A204.1 (cell line): ENCODE measurements at regions not wholly inside any gene's neighbourhood (a gene's known extent, or its start where the extent isn't known, plus 50 kb on each side); places are given as distances from the start of the nearest gene placed in this dataset.
"Not testable (repeated sequence)": the region's sequence is repeated elsewhere in the genome, so short reads cannot be mapped to it uniquely, and the experiment has no call there.

Source experiments
- FAIRE-seq: peaks from 2 replicates; lab custom pipeline; 2012; peaks lifted over from hg19 to GRCh38; lab: Jason Lieb, UNC

GRCh38 chr2:186384226-186384625 is 101.8 kb upstream of the ZC3H15 start:
- peak; percentile 9 for FAIRE-seq

DNA sequence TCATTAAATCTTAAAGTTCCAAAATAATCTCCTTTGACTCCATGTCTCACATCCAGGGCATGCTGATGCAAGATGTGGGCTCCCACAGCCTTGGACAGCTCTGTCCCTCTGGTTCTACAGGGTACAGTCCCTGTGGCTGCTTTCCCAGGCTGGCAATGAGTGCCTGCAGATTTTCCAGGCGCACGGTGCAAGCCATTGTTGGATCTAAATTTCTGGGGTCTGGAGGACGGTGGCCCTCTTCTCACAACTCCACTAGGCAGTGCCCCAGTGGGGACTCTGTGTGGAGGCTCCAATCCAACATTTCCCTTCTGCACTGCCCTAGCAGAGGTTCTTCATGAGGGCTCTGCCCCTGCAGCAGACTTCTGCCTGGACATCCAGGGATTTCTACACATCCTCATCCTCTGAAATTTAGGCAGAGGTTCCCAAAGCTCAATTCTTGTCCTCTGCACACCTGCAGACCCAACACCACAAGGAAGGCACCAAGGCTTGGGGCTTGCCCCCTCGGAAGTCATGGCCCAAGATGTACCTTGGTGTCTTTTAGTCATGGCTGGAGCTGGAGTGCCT is 100.3 kb upstream of the ZC3H15 start:
- not testable (repeated sequence) for FAIRE-seq

GRCh38 chr2:186399082-186399644 is 86.9 kb upstream of the ZC3H15 start:
- FAIRE-seq = no peak

GRCh38 chr2:186405842-186406241 is 80.2 kb upstream of the ZC3H15 start:
- no peak for FAIRE-seq

DNA sequence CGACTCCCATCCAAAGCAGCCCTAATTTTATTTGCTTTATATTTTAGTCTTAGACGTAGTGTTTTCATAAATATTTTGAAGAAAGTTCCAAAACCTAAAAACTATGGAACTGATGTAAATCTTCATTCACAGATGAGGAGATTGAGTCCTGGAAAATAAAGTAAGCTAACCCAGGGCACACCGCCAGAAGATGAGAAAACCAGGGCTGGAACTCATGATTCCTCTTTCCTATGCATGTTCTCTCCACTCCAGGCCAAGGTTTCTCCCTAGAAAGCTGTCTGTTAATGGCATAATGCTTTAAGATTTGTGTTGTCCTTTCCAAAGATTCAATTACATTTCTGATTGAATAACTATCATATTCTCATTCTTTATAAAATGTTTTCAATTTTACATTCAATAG is 78.4 kb upstream of the ZC3H15 start:
- FAIRE-seq = no peak

- FAIRE-seq = no peak
Measured at GRCh38 chr2:186410802-186411201, 75.3 kb upstream of the ZC3H15 start.

DNA sequence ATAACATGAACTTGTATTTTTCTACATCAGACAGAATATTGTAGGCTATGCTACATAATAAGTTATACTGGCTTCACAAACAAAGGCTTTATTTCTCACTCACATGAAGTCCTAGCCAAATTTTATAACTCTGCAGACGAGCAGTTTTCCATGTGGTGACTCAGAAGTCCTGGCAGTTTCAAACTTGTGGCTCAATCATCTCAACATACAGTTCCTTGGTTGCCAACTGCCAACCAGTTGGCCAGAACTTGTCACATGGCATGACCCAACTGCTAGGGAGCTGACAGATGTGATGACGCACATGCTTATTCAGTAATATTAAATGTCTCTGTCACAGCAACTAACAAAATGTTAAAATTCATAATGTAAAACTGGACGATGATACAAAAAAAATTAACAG is 63.8 kb upstream of the ZC3H15 start:
- no peak for FAIRE-seq

DNA sequence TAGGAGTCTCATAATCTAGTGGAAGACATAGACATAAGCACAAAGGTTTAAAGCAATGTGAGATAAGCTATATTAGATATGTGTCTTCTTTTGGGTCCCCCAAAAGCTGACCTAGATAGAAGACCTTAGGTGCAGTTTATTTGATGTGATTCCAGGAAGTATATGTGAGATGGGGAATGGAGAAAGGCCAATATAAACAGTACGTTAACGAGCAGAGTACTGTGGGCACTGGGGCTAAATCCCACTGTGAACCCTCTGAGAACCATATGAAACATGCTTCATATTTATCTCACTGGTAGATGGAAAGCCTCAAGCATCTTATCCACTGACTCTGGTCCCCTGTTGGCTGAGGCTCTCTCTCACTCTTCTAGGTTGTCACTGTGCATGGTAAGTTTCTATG is 62.6 kb upstream of the ZC3H15 start:
- no peak for FAIRE-seq

DNA sequence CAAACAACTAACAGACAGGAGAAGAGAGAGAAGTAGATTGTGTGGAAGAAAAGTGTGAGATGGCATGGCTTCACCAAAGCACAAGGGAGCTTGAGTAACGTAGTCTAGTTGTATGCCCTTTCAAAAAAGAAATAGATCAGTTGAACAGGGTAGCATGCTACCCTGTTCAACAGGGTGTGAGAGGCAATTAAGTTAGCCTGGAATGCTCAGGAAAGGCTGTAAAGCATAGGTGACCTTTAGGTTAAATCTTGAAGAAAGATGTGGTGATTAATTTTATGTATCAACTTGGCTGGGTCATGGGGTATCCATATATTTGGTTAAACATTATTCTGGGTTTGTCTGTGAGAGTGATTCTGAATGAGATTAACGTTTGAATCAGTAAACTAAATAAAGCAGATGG is 61.8 kb upstream of the ZC3H15 start:
- no peak for FAIRE-seq

DNA sequence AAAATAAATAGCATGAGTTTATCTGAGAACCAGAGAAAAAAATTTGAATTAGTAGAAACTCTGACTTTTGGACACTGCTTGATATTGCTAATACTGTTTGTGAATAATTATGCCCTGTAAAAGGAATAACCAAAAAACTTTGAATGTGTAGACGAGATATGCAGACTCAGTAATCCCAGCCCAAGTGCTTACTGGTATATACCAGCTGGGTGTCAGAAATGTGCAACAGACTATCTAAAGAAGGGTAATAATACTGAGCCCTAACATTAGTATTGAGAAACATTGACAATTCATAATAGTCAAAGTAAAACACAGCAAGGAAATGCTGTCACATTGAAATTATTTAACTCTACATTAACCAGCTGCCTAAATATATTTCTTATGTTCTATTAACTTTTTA is 60.5 kb upstream of the ZC3H15 start:
- no peak for FAIRE-seq

GRCh38 chr2:186426153-186427016 is 59.7 kb upstream of the ZC3H15 start:
- no peak for FAIRE-seq

- not testable (repeated sequence) for FAIRE-seq
Measured at GRCh38 chr2:186427017-186427350, 59.1 kb upstream of the ZC3H15 start.

DNA sequence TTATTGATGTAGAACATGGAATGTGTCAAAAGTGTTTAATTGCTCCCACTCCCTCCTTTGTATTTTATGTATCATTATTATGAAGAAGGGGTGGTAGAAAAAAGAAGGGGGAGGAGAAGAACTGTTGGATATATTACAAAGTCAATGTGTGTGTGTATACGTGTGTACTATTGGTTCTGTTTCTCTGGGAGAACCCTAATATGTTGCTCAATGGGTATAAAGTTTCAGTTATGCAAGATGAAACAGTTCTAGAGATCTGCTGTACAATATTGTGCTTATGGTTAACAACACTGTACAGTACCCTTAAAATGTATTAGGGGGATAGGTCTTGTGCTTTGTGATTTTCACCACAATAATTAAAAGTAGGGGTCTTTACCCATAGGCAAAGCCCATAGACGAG is 58.1 kb upstream of the ZC3H15 start:
- no peak for FAIRE-seq

GRCh38 chr2:186429104-186429503 is 57.0 kb upstream of the ZC3H15 start:
- FAIRE-seq = no peak

GRCh38 chr2:186431306-186431705 is 54.8 kb upstream of the ZC3H15 start:
- no peak for FAIRE-seq

- no peak for FAIRE-seq
Measured at GRCh38 chr2:186433040-186433439, 53.0 kb upstream of the ZC3H15 start.

GRCh38 chr2:186433777-186434432 is 52.2 kb upstream of the ZC3H15 start:
- no peak for FAIRE-seq
